ENCODE measurements at regions not wholly inside any gene's neighbourhood (a gene's known extent, or its start where the extent isn't known, plus 50 kb on each side); places are given as distances from the start of the nearest gene placed in this dataset.

- TF ChIP-seq CENPX (CRISPR knock-in tag; IDR thresholded peaks at IDR 0.05) (no peak), ZNF275 (CRISPR knock-in tag; IDR thresholded peaks at IDR 0.05; ENCODE audit: borderline replicate concordance) (no peak), ZNF839 (CRISPR knock-in tag; IDR thresholded peaks at IDR 0.05; ENCODE audit: borderline replicate concordance) (no peak), CEBPG (CRISPR knock-in tag; IDR thresholded peaks at IDR 0.05) (no peak), UBTF (CRISPR knock-in tag; IDR thresholded peaks at IDR 0.05) (no peak), ARHGAP35 (CRISPR knock-in tag; IDR thresholded peaks at IDR 0.05; ENCODE audit: borderline replicate concordance) (no peak), NFE2L2 (IDR thresholded peaks at IDR 0.05; ENCODE audit: low read length) (no peak), PBX3 (CRISPR knock-in tag; IDR thresholded peaks at IDR 0.05; ENCODE audit: borderline replicate concordance) (0 out of 2 replicates have a peak, but pooled peaks have one; percentile 38), TFE3 (CRISPR knock-in tag; IDR thresholded peaks at IDR 0.05) (0 out of 2 replicates have a peak, but pooled peaks have one; percentile 19), ZNF382 (CRISPR knock-in tag; IDR thresholded peaks at IDR 0.05; ENCODE audit: borderline replicate concordance) (no peak), STAT6 (CRISPR knock-in tag; IDR thresholded peaks at IDR 0.05; ENCODE audit: borderline replicate concordance) (no peak), MNT (IDR thresholded peaks at IDR 0.05) (no peak), IRF9 (CRISPR knock-in tag; IDR thresholded peaks at IDR 0.05; ENCODE audit: borderline replicate concordance) (no peak), RFX3 (CRISPR knock-in tag; IDR thresholded peaks at IDR 0.05) (no peak), HNRNPK (IDR thresholded peaks at IDR 0.05; ENCODE audit: low read depth, low read length, poor library complexity, severe bottlenecking) (no peak), RBAK (CRISPR knock-in tag; IDR thresholded peaks at IDR 0.05) (no peak), PLSCR1 (CRISPR knock-in tag; IDR thresholded peaks at IDR 0.05; ENCODE audit: borderline replicate concordance) (no peak)
These were observed 268.9 kb downstream of the SUDS3 start (continued) for GRCh38 chr12:118645219-118645618.
